HepG2 (cell line): ENCODE measurements at regions not wholly inside any gene's neighbourhood (a gene's known extent, or its start where the extent isn't known, plus 50 kb on each side); places are given as distances from the start of the nearest gene placed in this dataset.
A peak's percentile ranks its signal among the peaks of the same experiment; 100 is the strongest.

Experiments used
- ATF4 ChIP-seq, 2 experiments: fragments of 450-650 bp in 1 of 2; sonication (generic) in 1 of 2; formaldehyde crosslinking; IDR thresholded peaks; 2 replicates each; pipeline versions ENCODE4 v1.5.0 to v1.8.0; 2020 to 2022; ENCODE audit warnings: mild to moderate bottlenecking in 1 of 2, missing genetic modification reagents in 1 of 2
- ATM ChIP-seq: fragments of 450-650 bp; IDR thresholded peaks from 2 replicates; pipeline ENCODE4 v1.7.1; 2017; ENCODE audit warnings: mild to moderate bottlenecking, borderline replicate concordance
- DMAP1 ChIP-seq: IDR thresholded peaks from 2 replicates; pipeline ENCODE4 v1.6.1; 2016
- FOSL2 ChIP-seq: sonication (generic); formaldehyde crosslinking; IDR thresholded peaks from 2 replicates; pipeline ENCODE4 v1.4.0; 2020; ENCODE audit warnings: missing genetic modification reagents
- HIVEP1 ChIP-seq: sonication (generic); formaldehyde crosslinking; IDR thresholded peaks from 2 replicates; pipeline ENCODE4 v1.4.0; 2020; ENCODE audit warnings: mild to moderate bottlenecking, missing genetic modification reagents
- KDM5B ChIP-seq: sonication (generic); formaldehyde crosslinking; IDR thresholded peaks from 2 replicates; pipeline ENCODE4 v1.4.0; 2020; ENCODE audit warnings: missing genetic modification reagents, mild to moderate bottlenecking, borderline replicate concordance
- KLF11 ChIP-seq: IDR thresholded peaks from 2 replicates; pipeline ENCODE4 v1.6.1; 2016; ENCODE audit warnings: missing compliant biosample characterization
- MLLT10 ChIP-seq: sonication (generic); formaldehyde crosslinking; IDR thresholded peaks from 2 replicates; pipeline ENCODE4 v1.4.0; 2020; ENCODE audit warnings: missing genetic modification reagents
- PHF8 ChIP-seq: sonication (generic); formaldehyde crosslinking; IDR thresholded peaks from 2 replicates; pipeline ENCODE4 v1.5.0; 2020; ENCODE audit warnings: missing genetic modification reagents
- RAD51 ChIP-seq: fragments of 450-650 bp; IDR thresholded peaks from 2 replicates; pipeline ENCODE4 v1.6.1; 2016; ENCODE audit warnings: borderline replicate concordance
- SP2 ChIP-seq: sonication (generic); formaldehyde crosslinking; IDR thresholded peaks from 2 replicates; pipeline ENCODE4 v1.5.1; 2020; ENCODE audit warnings: mild to moderate bottlenecking, missing genetic modification reagents
- ZNF615 ChIP-seq: sonication (generic); formaldehyde crosslinking; IDR thresholded peaks from 2 replicates; pipeline ENCODE4 v1.5.0; 2020; ENCODE audit warnings: mild to moderate bottlenecking, missing genetic modification reagents, borderline replicate concordance
- TF ChIP-seq, protein P1 (sequence below): sonication (generic); formaldehyde crosslinking; IDR thresholded peaks from 2 replicates; pipeline ENCODE4 v1.8.0; 2022; ENCODE audit warnings: missing genetic modification reagents, mild to moderate bottlenecking, borderline replicate concordance
- TF ChIP-seq, protein P2 (sequence below): IDR thresholded peaks from 2 replicates; pipeline ENCODE4 v1.6.1; 2016; ENCODE audit warnings: control low read depth
- TF ChIP-seq, protein P3 (sequence below): sonication (generic); formaldehyde crosslinking; IDR thresholded peaks from 2 replicates; pipeline ENCODE4 v1.4.0; 2020; ENCODE audit warnings: mild to moderate bottlenecking, missing genetic modification reagents
- TF ChIP-seq, protein P4 (sequence below): sonication (generic); formaldehyde crosslinking; IDR thresholded peaks from 2 replicates; pipeline ENCODE4 v1.5.1; 2020; ENCODE audit warnings: missing genetic modification reagents, mild to moderate bottlenecking, borderline replicate concordance
- TF ChIP-seq, protein P5 (sequence below): sonication (generic); formaldehyde crosslinking; IDR thresholded peaks from 2 replicates; pipeline ENCODE4 v1.4.0; 2020; ENCODE audit warnings: low read depth, mild to moderate bottlenecking, missing genetic modification reagents
- TF ChIP-seq, protein P6 (sequence below): sonication (generic); formaldehyde crosslinking; IDR thresholded peaks from 2 replicates; pipeline ENCODE4 v1.4.0; 2020; ENCODE audit warnings: missing genetic modification reagents

GRCh38 chr20:57092112-57092899, 174.1 kb downstream of the BMP7 start (continued):
- TF ChIP-seq, protein P1, sequence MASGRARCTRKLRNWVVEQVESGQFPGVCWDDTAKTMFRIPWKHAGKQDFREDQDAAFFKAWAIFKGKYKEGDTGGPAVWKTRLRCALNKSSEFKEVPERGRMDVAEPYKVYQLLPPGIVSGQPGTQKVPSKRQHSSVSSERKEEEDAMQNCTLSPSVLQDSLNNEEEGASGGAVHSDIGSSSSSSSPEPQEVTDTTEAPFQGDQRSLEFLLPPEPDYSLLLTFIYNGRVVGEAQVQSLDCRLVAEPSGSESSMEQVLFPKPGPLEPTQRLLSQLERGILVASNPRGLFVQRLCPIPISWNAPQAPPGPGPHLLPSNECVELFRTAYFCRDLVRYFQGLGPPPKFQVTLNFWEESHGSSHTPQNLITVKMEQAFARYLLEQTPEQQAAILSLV (CRISPR knock-in tag) = peak; percentile 54; the same call in 1 of the 2 replicates
- TF ChIP-seq KDM5B (CRISPR knock-in tag) (peak; percentile 90), ZNF615 (CRISPR knock-in tag) (no peak), SP2 (CRISPR knock-in tag) (0 out of 2 replicates have a peak, but pooled peaks have one; percentile 37), ATF4 (CRISPR knock-in tag; IDR thresholded peaks at IDR 0.05) (no peak), ATM (no peak), KLF11 (CRISPR knock-in tag) (0 out of 2 replicates have a peak, but pooled peaks have one; percentile 32), HIVEP1 (CRISPR knock-in tag) (0 out of 2 replicates have a peak, but pooled peaks have one; percentile 19), DMAP1 (CRISPR knock-in tag) (no peak), RAD51 (no peak), MLLT10 (no peak), FOSL2 (peak; percentile 44), PHF8 (0 out of 2 replicates have a peak, but pooled peaks have one; percentile 26)
- TF ChIP-seq, protein P2, sequence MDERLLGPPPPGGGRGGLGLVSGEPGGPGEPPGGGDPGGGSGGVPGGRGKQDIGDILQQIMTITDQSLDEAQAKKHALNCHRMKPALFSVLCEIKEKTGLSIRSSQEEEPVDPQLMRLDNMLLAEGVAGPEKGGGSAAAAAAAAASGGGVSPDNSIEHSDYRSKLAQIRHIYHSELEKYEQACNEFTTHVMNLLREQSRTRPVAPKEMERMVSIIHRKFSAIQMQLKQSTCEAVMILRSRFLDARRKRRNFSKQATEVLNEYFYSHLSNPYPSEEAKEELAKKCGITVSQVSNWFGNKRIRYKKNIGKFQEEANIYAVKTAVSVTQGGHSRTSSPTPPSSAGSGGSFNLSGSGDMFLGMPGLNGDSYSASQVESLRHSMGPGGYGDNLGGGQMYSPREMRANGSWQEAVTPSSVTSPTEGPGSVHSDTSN (CRISPR knock-in tag) = no peak
- TF ChIP-seq, protein P3, sequence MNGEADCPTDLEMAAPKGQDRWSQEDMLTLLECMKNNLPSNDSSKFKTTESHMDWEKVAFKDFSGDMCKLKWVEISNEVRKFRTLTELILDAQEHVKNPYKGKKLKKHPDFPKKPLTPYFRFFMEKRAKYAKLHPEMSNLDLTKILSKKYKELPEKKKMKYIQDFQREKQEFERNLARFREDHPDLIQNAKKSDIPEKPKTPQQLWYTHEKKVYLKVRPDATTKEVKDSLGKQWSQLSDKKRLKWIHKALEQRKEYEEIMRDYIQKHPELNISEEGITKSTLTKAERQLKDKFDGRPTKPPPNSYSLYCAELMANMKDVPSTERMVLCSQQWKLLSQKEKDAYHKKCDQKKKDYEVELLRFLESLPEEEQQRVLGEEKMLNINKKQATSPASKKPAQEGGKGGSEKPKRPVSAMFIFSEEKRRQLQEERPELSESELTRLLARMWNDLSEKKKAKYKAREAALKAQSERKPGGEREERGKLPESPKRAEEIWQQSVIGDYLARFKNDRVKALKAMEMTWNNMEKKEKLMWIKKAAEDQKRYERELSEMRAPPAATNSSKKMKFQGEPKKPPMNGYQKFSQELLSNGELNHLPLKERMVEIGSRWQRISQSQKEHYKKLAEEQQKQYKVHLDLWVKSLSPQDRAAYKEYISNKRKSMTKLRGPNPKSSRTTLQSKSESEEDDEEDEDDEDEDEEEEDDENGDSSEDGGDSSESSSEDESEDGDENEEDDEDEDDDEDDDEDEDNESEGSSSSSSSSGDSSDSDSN (CRISPR knock-in tag) = no peak
- TF ChIP-seq, protein P4, sequence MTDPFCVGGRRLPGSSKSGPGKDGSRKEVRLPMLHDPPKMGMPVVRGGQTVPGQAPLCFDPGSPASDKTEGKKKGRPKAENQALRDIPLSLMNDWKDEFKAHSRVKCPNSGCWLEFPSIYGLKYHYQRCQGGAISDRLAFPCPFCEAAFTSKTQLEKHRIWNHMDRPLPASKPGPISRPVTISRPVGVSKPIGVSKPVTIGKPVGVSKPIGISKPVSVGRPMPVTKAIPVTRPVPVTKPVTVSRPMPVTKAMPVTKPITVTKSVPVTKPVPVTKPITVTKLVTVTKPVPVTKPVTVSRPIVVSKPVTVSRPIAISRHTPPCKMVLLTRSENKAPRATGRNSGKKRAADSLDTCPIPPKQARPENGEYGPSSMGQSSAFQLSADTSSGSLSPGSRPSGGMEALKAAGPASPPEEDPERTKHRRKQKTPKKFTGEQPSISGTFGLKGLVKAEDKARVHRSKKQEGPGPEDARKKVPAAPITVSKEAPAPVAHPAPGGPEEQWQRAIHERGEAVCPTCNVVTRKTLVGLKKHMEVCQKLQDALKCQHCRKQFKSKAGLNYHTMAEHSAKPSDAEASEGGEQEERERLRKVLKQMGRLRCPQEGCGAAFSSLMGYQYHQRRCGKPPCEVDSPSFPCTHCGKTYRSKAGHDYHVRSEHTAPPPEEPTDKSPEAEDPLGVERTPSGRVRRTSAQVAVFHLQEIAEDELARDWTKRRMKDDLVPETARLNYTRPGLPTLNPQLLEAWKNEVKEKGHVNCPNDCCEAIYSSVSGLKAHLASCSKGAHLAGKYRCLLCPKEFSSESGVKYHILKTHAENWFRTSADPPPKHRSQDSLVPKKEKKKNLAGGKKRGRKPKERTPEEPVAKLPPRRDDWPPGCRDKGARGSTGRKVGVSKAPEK = peak; percentile 49; the same call in 1 of the 2 replicates
- TF ChIP-seq, protein P5, sequence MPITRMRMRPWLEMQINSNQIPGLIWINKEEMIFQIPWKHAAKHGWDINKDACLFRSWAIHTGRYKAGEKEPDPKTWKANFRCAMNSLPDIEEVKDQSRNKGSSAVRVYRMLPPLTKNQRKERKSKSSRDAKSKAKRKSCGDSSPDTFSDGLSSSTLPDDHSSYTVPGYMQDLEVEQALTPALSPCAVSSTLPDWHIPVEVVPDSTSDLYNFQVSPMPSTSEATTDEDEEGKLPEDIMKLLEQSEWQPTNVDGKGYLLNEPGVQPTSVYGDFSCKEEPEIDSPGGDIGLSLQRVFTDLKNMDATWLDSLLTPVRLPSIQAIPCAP = no peak
- TF ChIP-seq, protein P6, sequence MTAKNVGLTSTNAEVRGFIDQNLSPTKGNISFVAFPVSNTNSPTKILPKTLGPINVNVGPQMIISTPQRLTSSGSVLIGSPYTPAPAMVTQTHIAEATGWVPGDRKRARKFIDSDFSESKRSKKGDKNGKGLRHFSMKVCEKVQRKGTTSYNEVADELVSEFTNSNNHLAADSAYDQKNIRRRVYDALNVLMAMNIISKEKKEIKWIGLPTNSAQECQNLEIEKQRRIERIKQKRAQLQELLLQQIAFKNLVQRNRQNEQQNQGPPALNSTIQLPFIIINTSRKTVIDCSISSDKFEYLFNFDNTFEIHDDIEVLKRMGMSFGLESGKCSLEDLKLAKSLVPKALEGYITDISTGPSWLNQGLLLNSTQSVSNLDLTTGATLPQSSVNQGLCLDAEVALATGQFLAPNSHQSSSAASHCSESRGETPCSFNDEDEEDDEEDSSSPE (CRISPR knock-in tag) = no peak
